K562 (cell line): ENCODE measurements at regions not wholly inside any gene's neighbourhood (a gene's known extent, or its start where the extent isn't known, plus 50 kb on each side); places are given as distances from the start of the nearest gene placed in this dataset.

Experiments
- ATAC-seq: fragments of 200-7000 bp; cut with Tn5 transposase; 3 replicates; pipeline ENCODE4 v1.9.1; 2020; ENCODE audit warnings: moderate library complexity
- BruUV-seq: library from RNA; stranded (reverse); fragments of 400-500 nt; replicated peaks from 2 replicates; lab custom pipeline; 2021; lab: Mats Ljungman, UMichigan
- CTCF ChIA-PET: fragments of 300-600 bp; formaldehyde crosslinking; extraction: SDS; loops from one replicate; lab custom pipeline; 2021; ENCODE audit warnings: low intra/inter-chr PET ratio; lab: Yijun Ruan, JAX
- POLR2A ChIA-PET: fragments of 300-600, 350-650 bp; sonication (Branson Sonifier 250); formaldehyde crosslinking; extraction: SDS; loops from one replicate; lab custom pipeline; 2021; ENCODE audit warnings: antibody characterized with exemption, inconsistent platforms; lab: Yijun Ruan, JAX
- DNase-seq, 4 experiments: peaks; one replicate each; pipeline versions ENCODE4 v3.0.0 to v3.0.0-alpha.2; 2011 to 2018; ENCODE audit warnings: low spot score in 3 of 4, mixed read lengths in 3 of 4; ENCODE audit errors: extremely low read depth in 1 of 4
- FAIRE-seq: peaks from 2 replicates; lab custom pipeline; 2011; peaks lifted over from hg19 to GRCh38; lab: Jason Lieb, UNC
- H2AFZ ChIP-seq: 2 replicates; pipeline ENCODE4 v1.6.0; 2011; ENCODE audit warnings: low read depth, low read length, control low read depth, inconsistent platforms
- H3K27ac ChIP-seq: fragments of 200-600 bp; 3 replicates; pipeline ENCODE4 v1.8.0; 2011; ENCODE audit warnings: low read depth, mild to moderate bottlenecking, control low read depth, inconsistent platforms, low read length, moderate library complexity, mixed read lengths; ENCODE audit errors: extremely low read depth
- H3K27me3 ChIP-seq, 2 experiments: fragments of 300-600 bp in 1 of 2; 2 replicates in 1 of 2; 3 replicates in 1 of 2; pipeline versions ENCODE4 v1.6.0 to v1.8.0; 2011; ENCODE audit warnings: inconsistent platforms in 2 of 2, low read length in 2 of 2, mild to moderate bottlenecking in 1 of 2, mixed read lengths in 1 of 2, moderate library complexity in 1 of 2; ENCODE audit not compliant: control insufficient read depth in 2 of 2, insufficient read depth in 2 of 2
- H3K36me3 ChIP-seq: fragments of 300-600 bp; 3 replicates; pipeline ENCODE4 v1.8.0; 2011; ENCODE audit warnings: mild to moderate bottlenecking, low read length, inconsistent platforms; ENCODE audit not compliant: control insufficient read depth, insufficient read depth
- H3K4me1 ChIP-seq, 2 experiments: fragments of 200-600 bp in 1 of 2; replicated peaks in 1 of 2; 2 replicates in 1 of 2; 3 replicates in 1 of 2; pipeline versions ENCODE4 v1.5.1 to v1.8.0; 2011; ENCODE audit warnings: inconsistent platforms in 2 of 2, low read length in 2 of 2, mild to moderate bottlenecking in 1 of 2, mixed read lengths in 1 of 2, moderate library complexity in 1 of 2; ENCODE audit not compliant: control insufficient read depth in 2 of 2, insufficient read depth in 2 of 2
- H3K4me2 ChIP-seq: 2 replicates; pipeline ENCODE4 v1.6.1; 2011; ENCODE audit warnings: low read length, control low read depth, inconsistent platforms, mixed read lengths; ENCODE audit not compliant: insufficient read depth
- H3K4me3 ChIP-seq: fragments of 200-600 bp; sonication (generic), shearing (Covaris generic); 2 replicates; pipeline ENCODE4 v1.5.1; 2016; ENCODE audit warnings: control low read depth, inconsistent platforms
- H3K79me2 ChIP-seq: fragments of 200-600 bp; 3 replicates; pipeline ENCODE4 v1.8.0; 2011; ENCODE audit warnings: low read length, inconsistent platforms; ENCODE audit not compliant: control insufficient read depth, insufficient read depth
- H3K9ac ChIP-seq, 2 experiments: 2 replicates each; pipeline versions ENCODE4 v1.6.0 to v1.6.1; 2011; ENCODE audit warnings: low read depth in 2 of 2, low read length in 2 of 2, control low read depth in 1 of 2, inconsistent platforms in 1 of 2, mild to moderate bottlenecking in 1 of 2, mixed read lengths in 1 of 2; ENCODE audit not compliant: insufficient read depth in 1 of 2
- H3K9me1 ChIP-seq: one replicate; pipeline ENCODE4 v1.6.0; 2011; ENCODE audit warnings: inconsistent platforms, mild to moderate bottlenecking, low read length, moderate library complexity; ENCODE audit not compliant: control insufficient read depth, insufficient read depth
- H3K9me3 ChIP-seq: replicated peaks from 2 replicates; pipeline ENCODE4 v1.5.1; 2011; ENCODE audit warnings: low read depth, low read length, inconsistent platforms; ENCODE audit not compliant: control insufficient read depth, insufficient read depth
- H4K20me1 ChIP-seq: replicated peaks from 2 replicates; pipeline ENCODE4 v1.6.1; 2011; ENCODE audit warnings: low read length, inconsistent platforms, mixed read lengths; ENCODE audit not compliant: control insufficient read depth, insufficient read depth
- CEBPB ChIP-seq: fragments of 450-650 bp; IDR thresholded peaks from 2 replicates; pipeline ENCODE4 v1.6.1; 2016; ENCODE audit warnings: missing genetic modification characterization, missing compliant biosample characterization
- CEBPG ChIP-seq, 3 experiments: fragments of 200-800 bp in 1 of 3; sonication (Bioruptor generic) in 1 of 3; sonication (generic) in 1 of 3; formaldehyde crosslinking in 1 of 3; IDR thresholded peaks in 2 of 3; conservative IDR thresholded peaks in 1 of 3; 2 replicates each; pipeline versions ENCODE4 v1.6.1 to v1.8.0; 2016 to 2022; ENCODE audit warnings: missing compliant biosample characterization in 2 of 3, missing genetic modification characterization in 2 of 3, mild to moderate bottlenecking in 1 of 3, missing genetic modification reagents in 1 of 3
- MBD2 ChIP-seq: sonication (generic); IDR thresholded peaks from 2 replicates; pipeline ENCODE4 v1.6.1; 2016; ENCODE audit warnings: low read depth, borderline replicate concordance
- RCOR1 ChIP-seq, 2 experiments: IDR thresholded peaks; 2 replicates each; pipeline ENCODE4 v1.6.1; 2012; ENCODE audit warnings: low read depth in 2 of 2, low read length in 2 of 2, borderline replicate concordance in 1 of 2, improper control_type of control experiment in 1 of 2
- ZBTB2 ChIP-seq: fragments of 450-650 bp; IDR thresholded peaks from 2 replicates; pipeline ENCODE4 v1.6.1; 2016; ENCODE audit warnings: antibody characterized with exemption
- WGBS: fragments of 100-300 bp; shearing (Covaris generic); methylation state at CpG from one replicate; pipeline ENCODE4 v1.1.6; 2016; ENCODE audit warnings: low coverage, mixed read lengths; ENCODE audit not compliant: insufficient coverage; ENCODE audit errors: missing lambda C conversion rate; 5-methylcytosine and 5-hydroxymethylcytosine counted together
- in situ Hi-C: fragments of 300-500 bp; cut with MboI; formaldehyde crosslinking; loops from 4 replicates; pipeline ENCODE4 v1.15.0; 2018; ENCODE audit warnings: inconsistent platforms, mixed read lengths
- intact Hi-C: fragments of 100-400 bp; cut with micrococcal nuclease; formaldehyde crosslinking; loops from 2 replicates; pipeline ENCODE4 v1.14.2; 2022
- TF ChIP-seq, protein P1 (sequence below): IDR thresholded peaks from 3 replicates; pipeline ENCODE4 v1.6.1; 2011; ENCODE audit warnings: borderline replicate concordance, mild to moderate bottlenecking; ENCODE audit not compliant: insufficient read length, insufficient read depth

GRCh38 chr1:188427642-188428041, 1598.9 kb downstream of the PLA2G4A start (continued):
- no peak for TF ChIP-seq MBD2
- TF ChIP-seq, protein P1, sequence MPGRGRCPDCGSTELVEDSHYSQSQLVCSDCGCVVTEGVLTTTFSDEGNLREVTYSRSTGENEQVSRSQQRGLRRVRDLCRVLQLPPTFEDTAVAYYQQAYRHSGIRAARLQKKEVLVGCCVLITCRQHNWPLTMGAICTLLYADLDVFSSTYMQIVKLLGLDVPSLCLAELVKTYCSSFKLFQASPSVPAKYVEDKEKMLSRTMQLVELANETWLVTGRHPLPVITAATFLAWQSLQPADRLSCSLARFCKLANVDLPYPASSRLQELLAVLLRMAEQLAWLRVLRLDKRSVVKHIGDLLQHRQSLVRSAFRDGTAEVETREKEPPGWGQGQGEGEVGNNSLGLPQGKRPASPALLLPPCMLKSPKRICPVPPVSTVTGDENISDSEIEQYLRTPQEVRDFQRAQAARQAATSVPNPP = no peak
- TF ChIP-seq RCOR1 (IDR thresholded peaks at IDR 0.05; ENCODE audit: borderline replicate concordance in 1 of 2, low read depth in 2 of 2, low read length in 2 of 2) = no peak
- TF ChIP-seq, all 486 proteins: peak for 0

DNA sequence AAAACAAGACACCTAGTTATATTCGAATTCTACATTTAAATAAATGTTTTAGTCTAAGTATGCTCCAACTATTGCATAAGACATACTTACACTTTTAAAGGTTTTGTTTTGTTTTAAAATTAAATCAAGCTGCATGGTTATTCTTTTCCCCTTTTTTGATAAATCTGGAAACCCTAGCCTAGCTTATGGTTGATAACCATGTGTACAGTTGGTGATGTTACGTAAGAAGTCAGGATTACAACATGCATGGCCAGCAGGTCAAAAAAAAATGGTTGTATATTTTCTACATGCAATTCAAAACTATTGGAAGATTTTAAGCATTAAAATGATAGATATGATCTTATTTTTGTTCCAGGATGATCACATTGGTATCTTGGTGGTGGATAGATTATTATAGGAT, 1600.6 kb downstream of the PLA2G4A start:
- WGBS = 0% methylated on average over 2 of the region's 2 CpGs
- H3K79me2 ChIP-seq = no peaks in the 10 kb centered on the region
- no peaks in the 10 kb centered on the region for H3K9me1 ChIP-seq
- POLR2A ChIA-PET = interaction anchor here (0.7 kb wide), 1 partner anchor 75 kb away, joined by 3 read pairs; no protein-coding TSS in a partner anchor
- no peaks in the 10 kb centered on the region for H3K27me3 ChIP-seq
- no peak for ATAC-seq
- no peak overlapping the region for H3K4me3 ChIP-seq
- DNase-seq = no peak
- intact Hi-C loops = no loop called here
- H3K36me3 ChIP-seq = no peaks in the 10 kb centered on the region
- BruUV-seq = no TSS peak
- no peaks in the 10 kb centered on the region for H4K20me1 ChIP-seq
- no peak overlapping the region for H3K27ac ChIP-seq
- no peak for FAIRE-seq
- no peak overlapping the region for H3K4me2 ChIP-seq
- H3K9ac ChIP-seq = no peak overlapping the region
- H3K9me3 ChIP-seq = no peaks in the 10 kb centered on the region; the same call in 1 of the 2 replicates
- H2AFZ ChIP-seq = no peak overlapping the region
- no peak for TF ChIP-seq ZBTB2
- TF ChIP-seq CEBPB (tag) = 0 out of 2 replicates have a peak, but pooled peaks have one; percentile 23
- TF ChIP-seq CEBPG (CRISPR knock-in tag; IDR thresholded peaks at IDR 0.05) = no peak
- TF ChIP-seq CEBPG (tag; conservative IDR thresholded peaks at IDR 0.05 in 1 of 2, IDR thresholded peaks at IDR 0.05 in 1 of 2) = peak in 1 of 2 experiments; percentile 40; a peak in 2 of 4 replicates
- TF ChIP-seq, all 486 proteins: peak for 2
- H3K4me1 ChIP-seq = no peaks in the 10 kb centered on the region
- in situ Hi-C loops = no loop called here
- CTCF ChIA-PET = no interaction called here
